K562 (cell line): ENCODE measurements at regions not wholly inside any gene's neighbourhood (a gene's known extent, or its start where the extent isn't known, plus 50 kb on each side); places are given as distances from the start of the nearest gene placed in this dataset.

ENCODE experiments used
- ATAC-seq: fragments of 200-7000 bp; cut with Tn5 transposase; 3 replicates; pipeline ENCODE4 v1.9.1; 2020; ENCODE audit warnings: moderate library complexity
- BruUV-seq: library from RNA; stranded (reverse); fragments of 400-500 nt; replicated peaks from 2 replicates; lab custom pipeline; 2021; lab: Mats Ljungman, UMichigan
- CTCF ChIA-PET: fragments of 300-600 bp; formaldehyde crosslinking; extraction: SDS; loops from one replicate; lab custom pipeline; 2021; ENCODE audit warnings: low intra/inter-chr PET ratio; lab: Yijun Ruan, JAX
- POLR2A ChIA-PET: fragments of 300-600, 350-650 bp; sonication (Branson Sonifier 250); formaldehyde crosslinking; extraction: SDS; loops from one replicate; lab custom pipeline; 2021; ENCODE audit warnings: antibody characterized with exemption, inconsistent platforms; lab: Yijun Ruan, JAX
- DNase-seq, 4 experiments: peaks; one replicate each; pipeline versions ENCODE4 v3.0.0 to v3.0.0-alpha.2; 2011 to 2018; ENCODE audit warnings: low spot score in 3 of 4, mixed read lengths in 3 of 4; ENCODE audit errors: extremely low read depth in 1 of 4
- FAIRE-seq: peaks from 2 replicates; lab custom pipeline; 2011; peaks lifted over from hg19 to GRCh38; lab: Jason Lieb, UNC
- H2AFZ ChIP-seq: 2 replicates; pipeline ENCODE4 v1.6.0; 2011; ENCODE audit warnings: low read depth, low read length, control low read depth, inconsistent platforms
- H3K27ac ChIP-seq: fragments of 200-600 bp; 3 replicates; pipeline ENCODE4 v1.8.0; 2011; ENCODE audit warnings: low read depth, mild to moderate bottlenecking, control low read depth, inconsistent platforms, low read length, moderate library complexity, mixed read lengths; ENCODE audit errors: extremely low read depth
- H3K27me3 ChIP-seq, 2 experiments: fragments of 300-600 bp in 1 of 2; 2 replicates in 1 of 2; 3 replicates in 1 of 2; pipeline versions ENCODE4 v1.6.0 to v1.8.0; 2011; ENCODE audit warnings: inconsistent platforms in 2 of 2, low read length in 2 of 2, mild to moderate bottlenecking in 1 of 2, mixed read lengths in 1 of 2, moderate library complexity in 1 of 2; ENCODE audit not compliant: control insufficient read depth in 2 of 2, insufficient read depth in 2 of 2
- H3K36me3 ChIP-seq: fragments of 300-600 bp; 3 replicates; pipeline ENCODE4 v1.8.0; 2011; ENCODE audit warnings: mild to moderate bottlenecking, low read length, inconsistent platforms; ENCODE audit not compliant: control insufficient read depth, insufficient read depth
- H3K4me1 ChIP-seq, 2 experiments: fragments of 200-600 bp in 1 of 2; replicated peaks in 1 of 2; 2 replicates in 1 of 2; 3 replicates in 1 of 2; pipeline versions ENCODE4 v1.5.1 to v1.8.0; 2011; ENCODE audit warnings: inconsistent platforms in 2 of 2, low read length in 2 of 2, mild to moderate bottlenecking in 1 of 2, mixed read lengths in 1 of 2, moderate library complexity in 1 of 2; ENCODE audit not compliant: control insufficient read depth in 2 of 2, insufficient read depth in 2 of 2
- H3K4me2 ChIP-seq: 2 replicates; pipeline ENCODE4 v1.6.1; 2011; ENCODE audit warnings: low read length, control low read depth, inconsistent platforms, mixed read lengths; ENCODE audit not compliant: insufficient read depth
- H3K4me3 ChIP-seq: fragments of 200-600 bp; sonication (generic), shearing (Covaris generic); 2 replicates; pipeline ENCODE4 v1.5.1; 2016; ENCODE audit warnings: control low read depth, inconsistent platforms
- H3K79me2 ChIP-seq: fragments of 200-600 bp; 3 replicates; pipeline ENCODE4 v1.8.0; 2011; ENCODE audit warnings: low read length, inconsistent platforms; ENCODE audit not compliant: control insufficient read depth, insufficient read depth
- H3K9ac ChIP-seq, 2 experiments: 2 replicates each; pipeline versions ENCODE4 v1.6.0 to v1.6.1; 2011; ENCODE audit warnings: low read depth in 2 of 2, low read length in 2 of 2, control low read depth in 1 of 2, inconsistent platforms in 1 of 2, mild to moderate bottlenecking in 1 of 2, mixed read lengths in 1 of 2; ENCODE audit not compliant: insufficient read depth in 1 of 2
- H3K9me1 ChIP-seq: one replicate; pipeline ENCODE4 v1.6.0; 2011; ENCODE audit warnings: inconsistent platforms, mild to moderate bottlenecking, low read length, moderate library complexity; ENCODE audit not compliant: control insufficient read depth, insufficient read depth
- H3K9me3 ChIP-seq: replicated peaks from 2 replicates; pipeline ENCODE4 v1.5.1; 2011; ENCODE audit warnings: low read depth, low read length, inconsistent platforms; ENCODE audit not compliant: control insufficient read depth, insufficient read depth
- H4K20me1 ChIP-seq: replicated peaks from 2 replicates; pipeline ENCODE4 v1.6.1; 2011; ENCODE audit warnings: low read length, inconsistent platforms, mixed read lengths; ENCODE audit not compliant: control insufficient read depth, insufficient read depth
- DMBX1 ChIP-seq: fragments of 250-450 bp; sonication (Bioruptor Pico); IDR thresholded peaks from 2 replicates; pipeline ENCODE4 v1.8.0; 2022; ENCODE audit warnings: inconsistent platforms, mild to moderate bottlenecking, moderate library complexity, borderline replicate concordance
- KHSRP ChIP-seq: fragments of 450-650 bp; IDR thresholded peaks from 2 replicates; pipeline ENCODE4 v1.6.1; 2017
- POLR2G ChIP-seq: fragments of 200-400 bp; formaldehyde crosslinking; IDR thresholded peaks from 2 replicates; pipeline ENCODE4 v1.6.1; 2017; ENCODE audit warnings: low read depth, mild to moderate bottlenecking, antibody characterized with exemption, low read length, moderate library complexity
- RBM22 ChIP-seq: fragments of 200-400 bp; formaldehyde crosslinking; IDR thresholded peaks from 2 replicates; pipeline ENCODE4 v1.6.1; 2018; ENCODE audit warnings: low read length, low read depth; ENCODE audit not compliant: poor library complexity, severe bottlenecking
- SRSF7 ChIP-seq: fragments of 200-400 bp; formaldehyde crosslinking; optimal IDR thresholded peaks from 2 replicates; pipeline ENCODE3; 2017; ENCODE audit warnings: mild to moderate bottlenecking, low read depth, low read length
- ZKSCAN3 ChIP-seq: fragments of 250-450 bp; sonication (Bioruptor Pico); IDR thresholded peaks from 2 replicates; pipeline ENCODE4 v1.4.0; 2020
- ZNF217 ChIP-seq: sonication (generic); formaldehyde crosslinking; IDR thresholded peaks from 2 replicates; pipeline ENCODE4 v1.8.0; 2022; ENCODE audit warnings: mild to moderate bottlenecking, missing genetic modification reagents
- ZNF274 ChIP-seq: IDR thresholded peaks from 2 replicates; pipeline ENCODE4 v1.6.1; 2011; ENCODE audit warnings: low read depth, mild to moderate bottlenecking, low read length, moderate library complexity, borderline replicate concordance
- ZNF354B ChIP-seq: fragments of 250-450 bp; sonication (Bioruptor Pico); IDR thresholded peaks from 2 replicates; pipeline ENCODE4 v1.4.0; 2020
- WGBS: fragments of 100-300 bp; shearing (Covaris generic); methylation state at CpG from one replicate; pipeline ENCODE4 v1.1.6; 2016; ENCODE audit warnings: low coverage, mixed read lengths; ENCODE audit not compliant: insufficient coverage; ENCODE audit errors: missing lambda C conversion rate; 5-methylcytosine and 5-hydroxymethylcytosine counted together
- in situ Hi-C: fragments of 300-500 bp; cut with MboI; formaldehyde crosslinking; loops from 4 replicates; pipeline ENCODE4 v1.15.0; 2018; ENCODE audit warnings: inconsistent platforms, mixed read lengths
- intact Hi-C: fragments of 100-400 bp; cut with micrococcal nuclease; formaldehyde crosslinking; loops from 2 replicates; pipeline ENCODE4 v1.14.2; 2022

- TF ChIP-seq RBM22 (no peak), ZNF274 (no peak), ZKSCAN3 (no peak), KHSRP (no peak), POLR2G (no peak), SRSF7 (no peak), ZNF354B (CRISPR knock-in tag) (no peak), DMBX1 (CRISPR knock-in tag) (no peak), ZNF217 (CRISPR knock-in tag) (no peak)
- DNase-seq (no peak), FAIRE-seq (no peak), ATAC-seq (no peak)
- BruUV-seq, result no TSS peak
- intact Hi-C loops, result no loop called here
- ChIA-PET POLR2A (no interaction called here), CTCF (no interaction called here)
- Histone ChIP-seq H3K27me3 (no peaks in the 10 kb centered on the region), H4K20me1 (no peaks in the 10 kb centered on the region), H3K4me2 (no peak overlapping the region), H3K9me3 (no peaks in the 10 kb centered on the region), H3K79me2 (no peaks in the 10 kb centered on the region), H2AFZ (no peak overlapping the region), H3K4me3 (no peak overlapping the region), H3K4me1 (no peaks in the 10 kb centered on the region), H3K9ac (no peak overlapping the region), H3K36me3 (no peaks in the 10 kb centered on the region), H3K27ac (no peak overlapping the region), H3K9me1 (no peaks in the 10 kb centered on the region)
- 0% methylated on average over 3 of the region's 3 CpGs for WGBS
- in situ Hi-C loops, result no loop called here
These were observed 103.3 kb upstream of the PDE7B start for GRCh38 chr6:135748189-135748588.
